Neuron (in vitro differentiated cells): ENCODE measurements at regions not wholly inside any gene's neighbourhood (a gene's known extent, or its start where the extent isn't known, plus 50 kb on each side); places are given as distances from the start of the nearest gene placed in this dataset.

Source experiments
- H2AFZ ChIP-seq: one replicate; pipeline ENCODE4 v1.6.1; 2013; ENCODE audit warnings: low read depth, mild to moderate bottlenecking, inconsistent platforms, low read length, moderate library complexity
- H3K27me3 ChIP-seq: one replicate; pipeline ENCODE4 v1.6.1; 2013; ENCODE audit warnings: low read length; ENCODE audit not compliant: insufficient read depth
- H3K36me3 ChIP-seq: one replicate; pipeline ENCODE4 v1.6.1; 2013; ENCODE audit warnings: low read length; ENCODE audit not compliant: insufficient read depth
- H3K4me1 ChIP-seq: one replicate; pipeline ENCODE4 v1.6.1; 2013; ENCODE audit warnings: low read length; ENCODE audit not compliant: insufficient read depth
- H3K4me3 ChIP-seq: 2 replicates; pipeline ENCODE4 v1.5.1; 2013; ENCODE audit warnings: mild to moderate bottlenecking, low read length, moderate library complexity
- H3K9me3 ChIP-seq: one replicate; pipeline ENCODE4 v1.6.1; 2013; ENCODE audit warnings: low read length

GRCh38 chr11:128407962-128408361, 179.4 kb downstream of the ETS1 start:
- H3K9me3 ChIP-seq: no peaks in the 10 kb centered on the region
- no peak overlapping the region for H3K4me3 ChIP-seq

GRCh38 chr11:128405714-128406662, 181.4 kb downstream of the ETS1 start:
- Histone ChIP-seq H3K4me3 (no peak overlapping the region), H3K4me1 (no peaks in the 10 kb centered on the region), H2AFZ (no peak overlapping the region), H3K36me3 (no peaks in the 10 kb centered on the region), H3K27me3 (no peaks in the 10 kb centered on the region), H3K9me3 (no peaks in the 10 kb centered on the region)

More at GRCh38 chr11:128407962-128408361, 179.4 kb downstream of the ETS1 start:
- Histone ChIP-seq H3K4me1 (no peaks in the 10 kb centered on the region), H3K36me3 (no peaks in the 10 kb centered on the region), H3K27me3 (no peaks in the 10 kb centered on the region), H2AFZ (no peak overlapping the region)

- Histone ChIP-seq H3K9me3 (no peaks in the 10 kb centered on the region), H3K36me3 (no peaks in the 10 kb centered on the region), H3K4me3 (no peak overlapping the region), H2AFZ (no peak overlapping the region), H3K27me3 (no peaks in the 10 kb centered on the region), H3K4me1 (no peaks in the 10 kb centered on the region)
Measured at GRCh38 chr11:128405112-128405511, 182.2 kb downstream of the ETS1 start.

- H3K9me3 ChIP-seq: no peaks in the 10 kb centered on the region
- no peaks in the 10 kb centered on the region for H3K4me1 ChIP-seq
- no peaks in the 10 kb centered on the region for H3K36me3 ChIP-seq
- no peaks in the 10 kb centered on the region for H3K27me3 ChIP-seq
- no peak overlapping the region for H2AFZ ChIP-seq
- H3K4me3 ChIP-seq: no peak overlapping the region
Measured at GRCh38 chr11:128404437-128404836, 182.9 kb downstream of the ETS1 start.

GRCh38 chr11:128400382-128401203, 186.8 kb downstream of the ETS1 start:
- H2AFZ ChIP-seq: no peak overlapping the region
- H3K27me3 ChIP-seq: no peaks in the 10 kb centered on the region
- no peaks in the 10 kb centered on the region for H3K9me3 ChIP-seq
- H3K4me3 ChIP-seq: no peak overlapping the region
- H3K36me3 ChIP-seq: no peaks in the 10 kb centered on the region
- no peaks in the 10 kb centered on the region for H3K4me1 ChIP-seq

- no peaks in the 10 kb centered on the region for H3K27me3 ChIP-seq
- no peaks in the 10 kb centered on the region for H3K36me3 ChIP-seq
- H3K4me3 ChIP-seq: no peak overlapping the region
- H3K9me3 ChIP-seq: no peaks in the 10 kb centered on the region
- H3K4me1 ChIP-seq: no peaks in the 10 kb centered on the region
- H2AFZ ChIP-seq: no peak overlapping the region
Measured at GRCh38 chr11:128399251-128400121, 187.9 kb downstream of the ETS1 start.

GRCh38 chr11:128398517-128399250, 188.7 kb downstream of the ETS1 start:
- H3K36me3 ChIP-seq: no peaks in the 10 kb centered on the region
- no peaks in the 10 kb centered on the region for H3K9me3 ChIP-seq
- no peak overlapping the region for H2AFZ ChIP-seq
- no peaks in the 10 kb centered on the region for H3K4me1 ChIP-seq
- H3K27me3 ChIP-seq: no peaks in the 10 kb centered on the region
- H3K4me3 ChIP-seq: no peak overlapping the region

- Histone ChIP-seq H3K27me3 (no peaks in the 10 kb centered on the region), H3K4me3 (no peak overlapping the region), H2AFZ (no peak overlapping the region), H3K4me1 (no peaks in the 10 kb centered on the region), H3K9me3 (no peaks in the 10 kb centered on the region), H3K36me3 (no peaks in the 10 kb centered on the region)
Measured at GRCh38 chr11:128397362-128397761, 190.0 kb downstream of the ETS1 start.

- no peaks in the 10 kb centered on the region for H3K27me3 ChIP-seq
- no peak overlapping the region for H2AFZ ChIP-seq
- no peak overlapping the region for H3K4me3 ChIP-seq
- H3K4me1 ChIP-seq: peaks cover 7% of the 10 kb centered on the region
- no peaks in the 10 kb centered on the region for H3K9me3 ChIP-seq
- no peaks in the 10 kb centered on the region for H3K36me3 ChIP-seq
Measured at GRCh38 chr11:128394431-128395089, 192.8 kb downstream of the ETS1 start.

- Histone ChIP-seq H2AFZ (no peak overlapping the region), H3K4me3 (no peak overlapping the region), H3K9me3 (no peaks in the 10 kb centered on the region), H3K36me3 (no peaks in the 10 kb centered on the region), H3K27me3 (no peaks in the 10 kb centered on the region), H3K4me1 (peaks cover 20% of the 10 kb centered on the region)
Measured at GRCh38 chr11:128392259-128392658, 195.1 kb downstream of the ETS1 start.

GRCh38 chr11:128391811-128392210, 195.5 kb downstream of the ETS1 start:
- H3K27me3 ChIP-seq: no peaks in the 10 kb centered on the region
- H3K36me3 ChIP-seq: no peaks in the 10 kb centered on the region
- no peaks in the 10 kb centered on the region for H3K9me3 ChIP-seq
- H3K4me1 ChIP-seq: peaks cover 20% of the 10 kb centered on the region
- no peak overlapping the region for H2AFZ ChIP-seq
- H3K4me3 ChIP-seq: no peak overlapping the region

GRCh38 chr11:128390246-128390645, 197.1 kb downstream of the ETS1 start:
- Histone ChIP-seq H3K4me1 (peaks cover 20% of the 10 kb centered on the region), H3K9me3 (no peaks in the 10 kb centered on the region), H2AFZ (no peak overlapping the region), H3K27me3 (no peaks in the 10 kb centered on the region), H3K36me3 (no peaks in the 10 kb centered on the region), H3K4me3 (no peak overlapping the region)
